ENCODE measurements at regions not wholly inside any gene's neighbourhood (a gene's known extent, or its start where the extent isn't known, plus 50 kb on each side); places are given as distances from the start of the nearest gene placed in this dataset.
"Not testable (repeated sequence)": the region's sequence is repeated elsewhere in the genome, so short reads cannot be mapped to it uniquely, and the experiment has no call there.

GRCh38 chr1:22208268-22208972 lies 65.5 kb upstream of the WNT4 start:
- Histone ChIP-seq H3K4me1 (peaks cover 13% of the 10 kb centered on the region), H3K27ac (no peak overlapping the region), H3K36me3 (replicated peaks in 1 of 2; ENCODE audit: insufficient read depth in 1 of 2, low read depth in 2 of 2) (no peaks in the 10 kb centered on the region), H3K4me3 (no peak overlapping the region), H3K9me3 (no peaks in the 10 kb centered on the region), H3K27me3 (peaks cover 0 to 9% of the 10 kb centered on the region in 2 donors)
- intact Hi-C loops (cut with DNase I), result no loop called here
- TF ChIP-seq POLR2A (IDR thresholded peaks at IDR 0.05) (no peak), CTCF (IDR thresholded peaks at IDR 0.05) (peak in 3 of 7 experiments; percentile 9 to 28 (median 10))
- DNase-seq (peak in 2 of 4 donors; percentile 18 to 23), ATAC-seq (no peak)
- 21 to 24% methylated on average over 21 of the region's 21 CpGs for WGBS, 2 donors

GRCh38 chr1:22208973-22209378 lies 66.1 kb upstream of the WNT4 start:
- Histone ChIP-seq H3K36me3 (replicated peaks in 1 of 2; ENCODE audit: insufficient read depth in 1 of 2, low read depth in 2 of 2) (no peaks in the 10 kb centered on the region), H3K4me1 (peaks cover 13% of the 10 kb centered on the region), H3K9me3 (no peaks in the 10 kb centered on the region), H3K4me3 (no peak overlapping the region), H3K27me3 (peaks cover 0 to 9% of the 10 kb centered on the region in 2 donors), H3K27ac (no peak overlapping the region)
- DNase-seq (no peak), ATAC-seq (no peak)
- intact Hi-C loops (cut with DNase I), result no loop called here
- 31 to 38% methylated on average over 15 to 16 of the region's 16 CpGs for WGBS, 2 donors
- no peak for TF ChIP-seq POLR2A (IDR thresholded peaks at IDR 0.05)
- no peak for TF ChIP-seq CTCF (IDR thresholded peaks at IDR 0.05)

- Histone ChIP-seq H3K9me3 (no peaks in the 10 kb centered on the region), H3K36me3 (replicated peaks in 1 of 2; ENCODE audit: insufficient read depth in 1 of 2, low read depth in 2 of 2) (no peaks in the 10 kb centered on the region), H3K27ac (no peak overlapping the region), H3K27me3 (peaks cover 0 to 9% of the 10 kb centered on the region in 2 donors), H3K4me1 (peaks cover 2% of the 10 kb centered on the region), H3K4me3 (no peak overlapping the region)
- DNase-seq, result no peak
- 60 to 65% methylated on average over 9 to 12 of the region's 12 CpGs for WGBS, 2 donors
- intact Hi-C loops (cut with DNase I), result no loop called here
- TF ChIP-seq CTCF (IDR thresholded peaks at IDR 0.05), result no peak
- no peak for TF ChIP-seq POLR2A (IDR thresholded peaks at IDR 0.05)
- no peak for ATAC-seq
These were observed 67.3 kb upstream of the WNT4 start for GRCh38 chr1:22210176-22210575.

GRCh38 chr1:22210636-22211035 lies 67.7 kb upstream of the WNT4 start:
- Histone ChIP-seq H3K27ac (no peak overlapping the region), H3K4me1 (no peaks in the 10 kb centered on the region), H3K36me3 (replicated peaks in 1 of 2; ENCODE audit: insufficient read depth in 1 of 2, low read depth in 2 of 2) (no peaks in the 10 kb centered on the region), H3K27me3 (peaks cover 0 to 9% of the 10 kb centered on the region in 2 donors), H3K9me3 (no peaks in the 10 kb centered on the region), H3K4me3 (no peak overlapping the region)
- no peak for ATAC-seq
- intact Hi-C loops (cut with DNase I), result no loop called here
- TF ChIP-seq POLR2A (IDR thresholded peaks at IDR 0.05), result no peak
- TF ChIP-seq CTCF (IDR thresholded peaks at IDR 0.05), result no peak
- 41 to 49% methylated on average over 7 of the region's 7 CpGs for WGBS, 2 donors
- no peak for DNase-seq

GRCh38 chr1:22211459-22211858 lies 68.6 kb upstream of the WNT4 start:
- 79 to 86% methylated on average over 6 of the region's 6 CpGs for WGBS, 2 donors
- H3K27ac ChIP-seq; DNase-seq; intact Hi-C loops (cut with DNase I); ATAC-seq; H3K4me3 ChIP-seq; H3K4me1 ChIP-seq; H3K27me3 ChIP-seq; H3K36me3 ChIP-seq (replicated peaks in 1 of 2; ENCODE audit: insufficient read depth in 1 of 2, low read depth in 2 of 2); H3K9me3 ChIP-seq: not testable (repeated sequence)
